Hematopoietic multipotent progenitor cell treated with erythropoietin and hydrocortisone succinate and interleukin-3 and kit ligand, for 17 days (in vitro differentiated cells): ENCODE measurements at regions not wholly inside any gene's neighbourhood (a gene's known extent, or its start where the extent isn't known, plus 50 kb on each side); places are given as distances from the start of the nearest gene placed in this dataset.
A peak's percentile ranks its signal among the peaks of the same experiment; 100 is the strongest.

Experiments used
- DNase-seq: peaks from one replicate; pipeline ENCODE4 v3.0.0-alpha.2; 2015; ENCODE audit warnings: low spot score

DNA sequence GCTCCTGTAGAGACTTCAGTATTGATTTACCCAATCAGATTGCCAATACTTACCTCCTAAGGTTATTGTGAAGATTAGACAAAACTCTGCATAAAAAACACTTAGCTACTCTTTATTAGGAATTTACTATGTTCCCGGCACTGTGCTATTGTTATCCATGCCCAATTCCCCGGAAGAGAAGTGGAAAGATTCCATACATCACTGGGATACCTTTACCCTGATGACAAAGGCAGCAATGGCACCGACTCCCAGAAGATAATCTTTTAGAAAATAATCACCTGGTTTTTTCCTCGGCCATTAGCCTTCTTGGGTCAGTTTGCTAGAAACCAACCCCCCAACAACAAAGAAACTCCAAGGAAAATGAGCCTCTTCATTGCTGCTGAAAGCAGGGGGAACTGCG, 226.0 kb downstream of the SNX18 start:
- DNase-seq = no peak

- DNase-seq = peak; percentile 33
Measured at GRCh38 chr5:54742417-54742891, 224.9 kb downstream of the SNX18 start.

DNA sequence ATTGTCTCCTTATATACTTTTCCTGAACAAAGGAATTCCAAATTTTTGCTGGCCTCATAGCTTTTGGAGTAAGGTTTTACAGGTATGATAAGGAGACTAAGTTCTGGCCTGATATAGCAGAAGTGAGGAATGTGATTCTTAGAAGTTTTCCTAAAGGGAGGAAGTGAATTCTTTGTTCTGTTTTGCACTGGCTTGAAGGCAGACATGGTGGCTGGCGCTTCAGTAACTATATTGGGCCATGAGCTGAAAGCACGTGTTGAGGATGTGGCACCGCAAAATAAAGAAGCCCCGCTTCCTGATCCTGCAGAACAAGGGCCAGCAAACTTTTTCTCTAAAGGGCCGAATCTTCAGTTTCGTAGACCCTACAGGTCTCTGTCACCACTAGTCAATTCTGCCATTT, 224.2 kb downstream of the SNX18 start:
- no peak for DNase-seq

- no peak for DNase-seq
Measured at GRCh38 chr5:54740141-54740540, 222.6 kb downstream of the SNX18 start.

- DNase-seq = no peak
Measured at GRCh38 chr5:54739371-54739770, 221.8 kb downstream of the SNX18 start.

- DNase-seq = no peak
Measured at GRCh38 chr5:54738973-54739367, 221.4 kb downstream of the SNX18 start.

DNA sequence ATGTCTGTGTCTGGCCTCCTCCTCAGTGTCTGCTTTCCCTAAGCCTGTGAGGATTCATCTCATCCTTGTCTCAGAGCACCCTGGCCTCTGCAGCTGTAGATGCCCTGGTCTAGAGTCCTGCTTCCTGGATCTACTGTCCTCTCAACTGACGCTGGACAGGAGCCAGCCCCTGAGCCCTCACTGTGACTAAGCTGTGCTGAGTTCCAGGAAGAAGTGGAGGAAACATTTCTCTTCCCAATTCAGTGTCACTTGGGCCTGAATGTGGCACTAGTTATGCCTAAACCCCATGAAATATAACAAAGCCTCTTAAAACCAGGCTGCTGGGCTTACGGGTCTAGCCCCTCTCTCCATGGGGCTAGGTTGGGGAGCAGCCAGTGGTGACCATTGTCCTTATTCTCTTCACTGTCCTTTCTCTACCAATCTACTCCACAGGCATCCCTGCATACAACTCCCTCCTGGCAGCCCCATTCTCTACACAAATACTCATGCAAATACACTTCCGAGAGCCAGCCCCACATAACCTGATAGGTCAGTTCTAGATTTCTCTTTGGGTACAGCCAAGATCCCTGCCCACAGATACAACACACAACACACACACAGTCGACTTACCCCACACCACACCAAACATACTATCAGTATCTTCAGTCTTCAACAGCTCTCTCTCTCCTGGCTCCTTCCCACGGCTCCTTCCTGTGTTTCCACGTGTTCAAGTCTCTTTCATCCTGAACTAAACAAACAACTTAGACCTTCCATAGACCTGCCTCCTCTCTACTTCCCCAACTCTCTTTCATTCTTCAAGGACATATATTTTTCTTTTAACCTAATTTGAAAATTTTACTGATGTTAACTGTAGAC, 220.8 kb downstream of the SNX18 start:
- no peak for DNase-seq

- no peak for DNase-seq
Measured at GRCh38 chr5:54736003-54736797, 218.6 kb downstream of the SNX18 start.

DNA sequence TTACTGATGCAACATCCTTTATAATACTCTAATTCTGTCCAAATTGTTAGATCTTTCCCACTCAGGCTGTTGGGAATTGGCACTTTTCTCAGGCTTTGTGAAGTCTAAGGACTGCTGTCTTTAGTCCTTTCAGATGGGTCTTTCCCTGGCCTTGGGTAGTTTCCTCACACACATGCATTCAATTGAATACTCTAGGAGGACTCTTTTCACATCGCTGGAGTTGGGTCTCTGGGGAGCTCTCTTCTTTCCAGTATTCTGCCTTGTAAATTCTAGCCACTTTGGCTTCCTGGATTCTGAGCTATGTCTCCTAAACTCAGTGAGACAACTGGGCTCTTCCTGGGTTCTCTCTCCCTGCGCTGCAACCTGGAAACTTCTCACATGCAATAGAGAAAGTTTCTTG, 215.5 kb downstream of the SNX18 start:
- no peak for DNase-seq

DNA sequence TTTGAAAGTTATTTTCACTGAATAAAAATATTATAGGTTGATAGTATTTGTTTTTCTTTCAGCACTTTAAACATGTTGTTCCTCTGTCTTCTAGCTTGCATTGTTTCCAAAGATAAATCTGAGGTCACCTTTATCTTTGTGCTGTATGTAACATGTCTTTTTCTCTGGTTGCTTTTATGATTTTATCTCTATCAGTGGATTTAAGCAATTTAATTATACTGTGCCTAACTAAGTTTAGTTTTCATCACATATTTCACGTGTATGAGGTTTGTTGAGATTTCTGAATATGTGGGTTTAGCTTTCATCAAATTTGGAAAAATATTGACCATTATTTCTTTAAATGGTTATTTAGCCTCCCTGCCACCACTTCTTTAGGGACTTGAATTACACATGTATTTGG, 214.5 kb downstream of the SNX18 start:
- DNase-seq = no peak

DNA sequence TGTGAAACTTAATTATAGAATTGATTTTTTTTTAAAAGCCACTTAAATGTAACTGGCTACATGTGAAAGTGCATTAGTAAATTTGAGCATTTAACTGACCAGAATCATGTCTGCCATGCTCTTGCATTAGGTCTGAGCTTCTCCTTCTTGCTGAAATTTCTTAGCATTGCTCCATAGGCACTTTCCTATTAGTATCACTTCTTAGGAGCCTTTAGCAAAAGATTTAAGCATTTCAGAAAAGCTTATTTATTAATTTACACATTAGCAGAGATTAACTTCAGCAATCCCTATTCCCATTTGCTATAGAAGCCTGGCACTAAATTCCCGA, 211.0 kb downstream of the SNX18 start:
- no peak for DNase-seq

DNA sequence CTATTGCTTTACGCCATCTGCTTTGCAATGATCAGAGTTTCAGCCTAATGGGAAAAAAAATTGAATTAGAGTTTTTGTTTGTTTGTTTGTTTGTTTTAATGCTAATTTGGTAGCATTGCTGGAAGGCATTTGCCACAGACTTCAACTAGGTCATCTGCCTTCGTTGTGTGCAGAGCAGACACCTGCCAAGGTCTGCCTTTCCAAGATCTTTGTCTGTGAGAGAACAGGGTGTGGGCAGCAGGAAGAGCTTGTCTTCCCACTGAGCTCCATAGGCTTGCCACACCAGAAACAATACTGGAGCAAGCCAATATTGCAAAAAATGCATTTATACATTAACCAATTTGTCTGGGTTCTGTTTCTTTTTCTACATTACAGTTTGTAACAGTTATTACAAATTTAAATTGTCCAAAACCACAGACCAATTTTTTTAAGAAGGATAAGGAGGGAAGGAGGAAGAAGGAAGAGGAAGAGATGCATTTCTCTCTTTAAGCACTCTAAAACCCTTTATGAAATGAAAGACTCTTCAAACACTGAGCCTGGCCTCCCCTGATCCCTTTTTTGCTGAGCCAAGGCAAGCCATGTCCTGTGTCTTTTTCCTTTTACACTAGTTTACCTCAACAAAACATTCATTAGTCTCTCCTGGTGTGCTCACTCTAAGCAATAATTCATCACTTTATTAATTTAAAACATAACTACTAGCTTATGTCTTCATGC, 210.5 kb downstream of the SNX18 start:
- no peak for DNase-seq

DNA sequence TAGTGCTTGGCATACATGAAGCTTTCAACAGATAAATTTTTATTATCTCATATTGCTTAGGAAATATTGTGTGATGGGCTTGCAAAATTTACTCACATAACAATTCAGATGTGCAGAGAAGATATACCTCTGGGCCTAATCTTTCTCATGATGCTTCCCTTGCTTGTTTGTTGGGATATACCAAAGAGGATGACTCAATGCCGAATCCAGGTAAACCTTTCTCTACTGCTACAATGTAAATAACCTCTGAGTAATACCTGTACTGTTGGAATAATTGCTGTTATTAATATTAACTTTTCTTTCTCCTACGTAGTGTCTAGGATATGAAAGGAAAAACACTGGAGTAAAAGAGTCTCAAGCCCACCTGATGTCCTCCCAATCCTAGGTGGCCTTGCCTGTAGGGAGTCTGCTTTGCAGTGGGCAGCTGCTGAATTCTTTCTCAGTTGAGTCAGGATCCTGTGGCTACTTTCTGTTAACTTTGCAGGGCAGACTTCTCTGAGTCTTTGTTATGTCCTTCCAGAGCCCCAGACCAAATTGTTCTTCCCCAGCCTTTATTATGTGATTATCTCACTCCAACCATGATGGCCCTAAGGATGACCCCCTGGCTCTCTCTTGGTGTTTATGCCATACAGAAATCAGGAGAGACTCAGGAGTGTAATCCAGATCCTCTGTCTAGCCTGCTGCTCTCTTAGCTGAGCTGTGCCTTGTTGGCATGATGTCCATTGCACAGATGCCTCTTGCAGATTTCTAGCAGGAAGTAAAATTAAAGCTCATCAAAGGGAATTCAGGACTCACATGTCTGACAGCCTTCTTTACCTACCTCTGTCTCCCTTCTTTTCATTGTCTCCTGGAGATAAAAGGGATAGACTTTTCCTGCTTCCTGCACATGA, 208.1 kb downstream of the SNX18 start:
- no peak for DNase-seq

- no peak for DNase-seq
Measured at GRCh38 chr5:54722846-54723433, 205.4 kb downstream of the SNX18 start.

GRCh38 chr5:54721951-54722654, 204.5 kb downstream of the SNX18 start:
- no peak for DNase-seq

GRCh38 chr5:54721116-54721515, 203.6 kb downstream of the SNX18 start:
- DNase-seq = no peak

DNA sequence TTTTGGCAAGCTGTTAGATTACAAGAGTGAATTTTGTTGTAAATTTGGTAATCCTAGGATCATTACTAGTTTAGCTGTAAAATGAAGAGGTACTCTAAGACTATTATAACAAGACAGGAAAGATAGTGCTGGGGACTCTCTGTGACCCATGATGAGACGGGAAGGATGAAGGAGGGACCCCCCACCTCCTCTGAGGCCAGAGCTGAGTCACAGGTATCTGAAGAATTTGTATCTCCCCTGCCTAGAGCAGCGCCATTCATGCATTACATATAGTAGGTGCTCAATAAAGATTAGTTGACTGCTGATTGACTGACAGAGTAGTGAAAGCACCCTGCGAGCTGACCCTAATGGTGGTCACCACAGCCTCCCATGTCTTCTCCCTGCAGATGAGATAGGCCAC, 202.8 kb downstream of the SNX18 start:
- DNase-seq = no peak

DNA sequence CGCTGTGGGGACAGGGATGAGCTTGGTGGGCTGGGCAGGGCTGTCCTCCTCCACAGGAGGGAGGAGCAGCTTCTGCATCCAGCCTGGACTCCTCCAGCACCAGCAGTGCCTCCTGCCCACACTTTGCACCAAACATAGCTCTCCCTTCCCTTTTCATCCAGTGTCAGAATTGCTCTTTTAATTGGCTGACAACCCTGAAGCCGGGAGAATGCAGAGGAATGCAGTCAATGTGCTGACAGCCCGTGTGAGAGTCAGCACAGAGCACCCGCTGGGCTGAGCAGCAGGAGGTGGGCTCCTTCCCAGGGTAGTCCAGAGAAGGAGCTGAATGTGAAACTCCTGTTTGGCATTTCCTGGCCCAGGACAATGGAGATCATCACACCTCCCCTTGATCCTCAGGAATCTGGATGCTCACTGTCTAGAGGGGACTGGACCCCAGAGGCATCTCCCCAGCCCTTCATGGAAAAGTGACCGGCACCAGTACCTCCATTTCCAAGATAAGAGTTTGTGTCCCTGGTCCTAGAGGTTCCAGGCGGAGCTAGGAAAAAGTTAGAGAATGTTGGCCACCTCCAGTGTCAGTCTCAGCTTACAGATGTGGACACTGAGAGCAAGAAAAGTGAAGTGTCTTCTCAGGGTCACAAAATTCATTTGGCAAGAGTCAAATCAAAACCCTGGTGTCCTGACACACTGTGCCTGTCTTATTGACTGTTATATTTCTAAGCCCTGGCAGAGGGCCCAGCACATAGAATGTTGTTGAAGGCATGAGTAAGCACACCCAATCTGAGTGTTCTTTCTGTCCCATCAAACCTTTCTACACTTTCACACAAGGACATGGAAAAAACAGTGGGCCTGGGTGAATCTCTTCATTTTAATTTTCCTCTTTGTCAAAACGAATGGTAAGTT, 202.1 kb downstream of the SNX18 start:
- no peak for DNase-seq

GRCh38 chr5:54718656-54719055, 201.1 kb downstream of the SNX18 start:
- DNase-seq = no peak

GRCh38 chr5:54717870-54718269, 200.3 kb downstream of the SNX18 start:
- no peak for DNase-seq
